Omental fat pad (tissue), 3 donors: ENCODE measurements at regions not wholly inside any gene's neighbourhood (a gene's known extent, or its start where the extent isn't known, plus 50 kb on each side); places are given as distances from the start of the nearest gene placed in this dataset.

Source experiments
- ATAC-seq: fragments of 150-250 bp; one replicate; pipeline ENCODE4 v1.9.1; 2016; ENCODE audit warnings: mild to moderate bottlenecking, moderate library complexity; ENCODE audit not compliant: low FRiP score
- DNase-seq: peaks from one replicate; pipeline ENCODE4 v3.0.0-alpha.2; 2019; ENCODE audit warnings: low spot score
- TF ChIP-seq, protein P1 (sequence below), 3 donors: fragments of 450-650 bp; IDR thresholded peaks; one replicate each; pipeline ENCODE4 v1.5.1; 2016 to 2017; ENCODE audit warnings: antibody characterized with exemption in 3 of 3, mild to moderate bottlenecking in 3 of 3, moderate library complexity in 2 of 3

DNA sequence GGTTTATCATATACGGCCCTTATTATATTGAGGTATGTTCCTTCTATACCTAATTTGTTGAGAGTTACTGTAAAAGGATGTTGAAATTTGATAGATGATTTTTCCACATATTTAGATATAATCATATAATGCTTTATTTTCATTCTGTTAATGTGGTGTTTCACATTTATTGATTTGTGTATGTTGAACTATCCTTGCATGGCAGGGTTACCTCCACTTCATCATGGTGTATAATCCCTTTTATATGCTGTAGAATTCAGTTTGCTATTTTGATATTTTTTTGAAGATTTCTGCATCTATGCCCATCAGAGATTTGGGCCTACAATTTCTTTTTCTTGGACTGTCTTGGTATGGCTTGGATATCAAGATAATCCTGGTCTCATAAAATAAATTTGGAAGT, 355.5 kb downstream of the EDEM1 start:
- ATAC-seq, result no peak
- DNase-seq, result no peak
- TF ChIP-seq, protein P1, sequence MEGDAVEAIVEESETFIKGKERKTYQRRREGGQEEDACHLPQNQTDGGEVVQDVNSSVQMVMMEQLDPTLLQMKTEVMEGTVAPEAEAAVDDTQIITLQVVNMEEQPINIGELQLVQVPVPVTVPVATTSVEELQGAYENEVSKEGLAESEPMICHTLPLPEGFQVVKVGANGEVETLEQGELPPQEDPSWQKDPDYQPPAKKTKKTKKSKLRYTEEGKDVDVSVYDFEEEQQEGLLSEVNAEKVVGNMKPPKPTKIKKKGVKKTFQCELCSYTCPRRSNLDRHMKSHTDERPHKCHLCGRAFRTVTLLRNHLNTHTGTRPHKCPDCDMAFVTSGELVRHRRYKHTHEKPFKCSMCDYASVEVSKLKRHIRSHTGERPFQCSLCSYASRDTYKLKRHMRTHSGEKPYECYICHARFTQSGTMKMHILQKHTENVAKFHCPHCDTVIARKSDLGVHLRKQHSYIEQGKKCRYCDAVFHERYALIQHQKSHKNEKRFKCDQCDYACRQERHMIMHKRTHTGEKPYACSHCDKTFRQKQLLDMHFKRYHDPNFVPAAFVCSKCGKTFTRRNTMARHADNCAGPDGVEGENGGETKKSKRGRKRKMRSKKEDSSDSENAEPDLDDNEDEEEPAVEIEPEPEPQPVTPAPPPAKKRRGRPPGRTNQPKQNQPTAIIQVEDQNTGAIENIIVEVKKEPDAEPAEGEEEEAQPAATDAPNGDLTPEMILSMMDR (IDR thresholded peaks at IDR 0.05), result no peak

DNA sequence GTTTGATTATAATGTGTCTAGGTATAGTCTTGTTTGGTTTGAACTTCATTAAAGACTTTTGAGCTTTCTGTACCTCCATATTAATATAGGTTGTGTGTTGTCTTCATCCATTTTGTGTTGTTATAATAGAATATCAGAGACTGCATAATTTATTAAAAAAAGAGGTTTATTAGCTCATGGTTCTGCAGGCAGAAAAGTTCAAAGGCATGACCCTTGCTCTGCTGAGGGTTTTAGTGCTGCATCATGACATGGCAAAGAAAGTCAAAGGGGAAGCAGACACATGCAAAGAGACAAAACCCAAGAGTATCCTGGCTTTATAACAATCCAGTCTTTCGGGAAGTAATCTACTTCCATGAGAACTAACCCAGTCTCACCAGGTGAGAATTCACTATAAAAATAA, 358.2 kb downstream of the EDEM1 start:
- DNase-seq (no peak), ATAC-seq (no peak)
- TF ChIP-seq, protein P1 (IDR thresholded peaks at IDR 0.05), result no peak

DNA sequence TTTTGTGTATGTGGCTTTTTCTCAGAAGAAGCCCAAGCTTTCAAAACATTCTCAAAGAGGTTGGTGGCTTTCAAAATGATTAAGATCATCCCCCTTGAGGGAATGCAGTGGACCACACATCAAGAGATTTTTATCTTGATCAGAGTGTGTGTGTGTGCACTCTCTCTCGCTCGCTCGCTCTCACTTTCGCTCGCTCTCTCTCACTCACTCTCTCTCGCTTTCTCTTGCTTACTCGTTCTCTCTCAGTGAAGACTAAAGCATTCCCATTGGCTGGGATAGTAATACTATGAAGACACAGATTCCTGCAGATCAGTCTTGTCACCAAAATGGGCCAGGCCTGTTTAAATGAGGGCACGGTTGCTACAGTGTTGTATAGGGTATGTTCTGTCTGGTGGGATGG, 365.7 kb downstream of the EDEM1 start:
- TF ChIP-seq, protein P1 (IDR thresholded peaks at IDR 0.05), result no peak
- DNase-seq, result no peak
- ATAC-seq, result no peak

DNA sequence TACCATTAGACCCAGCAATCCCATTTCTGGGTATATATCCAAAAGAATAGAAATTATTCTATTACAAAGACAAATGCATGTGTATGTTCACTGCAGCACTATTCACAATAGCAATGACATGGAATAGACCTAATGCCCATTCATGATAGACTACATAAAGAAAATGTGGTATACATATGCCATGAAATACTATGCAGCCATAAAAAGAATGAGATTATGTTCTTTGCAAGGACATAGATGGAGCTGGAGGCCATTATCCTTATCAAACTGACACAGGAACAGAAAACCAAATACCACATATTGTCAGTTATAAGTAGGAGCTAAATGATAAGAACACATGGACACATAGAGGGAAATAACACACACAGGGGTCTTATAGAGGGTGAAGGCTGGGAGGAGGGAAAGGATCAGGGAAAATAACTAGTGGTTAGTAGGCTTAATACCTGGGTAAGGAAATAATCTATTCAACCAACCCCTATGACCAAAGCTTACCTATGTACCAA, 366.8 kb downstream of the EDEM1 start:
- ATAC-seq, result no peak
- TF ChIP-seq, protein P1 (IDR thresholded peaks at IDR 0.05), result no peak

DNA sequence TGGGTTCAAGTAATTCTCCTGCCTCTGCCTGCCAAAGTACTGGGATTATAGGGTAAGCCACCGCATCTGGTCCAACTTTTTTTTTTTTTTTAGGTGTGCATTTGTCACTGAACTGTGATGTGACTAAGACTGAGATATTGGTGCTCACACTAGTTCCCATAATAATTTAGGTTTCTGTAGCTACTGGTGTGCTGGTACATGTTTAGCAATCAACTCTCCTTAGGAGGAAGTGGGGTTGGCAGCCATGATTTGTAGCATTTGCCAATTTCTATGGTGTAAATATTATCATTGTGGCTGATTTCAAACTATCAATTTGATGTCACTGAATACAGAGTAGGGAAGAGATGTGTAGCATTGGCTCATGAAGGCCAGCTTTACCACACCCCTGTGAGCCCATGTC, 372.7 kb downstream of the EDEM1 start:
- TF ChIP-seq, protein P1 (IDR thresholded peaks at IDR 0.05), result no peak
- ATAC-seq (no peak), DNase-seq (no peak)

More for the DNA sequence above, 366.8 kb downstream of the EDEM1 start:
- DNase-seq, result no peak

DNA sequence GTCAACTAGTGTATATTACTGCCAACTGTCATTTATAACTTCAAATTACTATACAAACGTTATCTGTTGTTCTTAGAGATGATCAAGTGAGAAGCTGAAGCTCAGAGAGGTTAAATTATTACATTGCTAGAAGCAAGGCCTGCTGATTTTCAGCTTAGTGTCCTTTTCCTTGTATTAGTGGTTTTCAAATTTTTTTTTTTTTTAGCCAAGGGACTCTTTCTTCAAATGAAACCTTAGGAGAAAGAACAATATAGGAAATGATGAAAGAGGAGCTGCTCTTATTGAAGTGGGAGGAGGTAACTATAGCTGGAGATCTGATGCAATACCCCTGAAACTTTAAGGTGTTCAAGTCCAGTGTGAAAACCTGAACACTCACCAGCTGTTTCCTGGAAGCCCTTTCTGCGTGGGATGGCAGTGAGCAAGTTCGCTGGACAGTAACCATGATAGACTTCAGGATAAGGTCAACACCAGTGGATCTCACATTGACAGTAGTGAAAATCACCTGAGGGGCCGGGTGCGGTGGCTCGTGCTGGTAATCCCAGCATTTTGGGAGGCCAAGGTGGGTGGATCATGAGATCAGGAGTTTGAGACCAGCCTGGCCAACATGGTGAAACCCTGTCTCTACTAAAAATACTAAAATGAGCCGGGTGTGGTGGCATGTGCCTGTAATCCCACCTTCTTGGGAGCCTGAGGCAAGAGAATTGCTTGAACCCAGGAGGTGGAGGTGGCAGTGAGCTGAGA, 376.2 kb downstream of the EDEM1 start:
- TF ChIP-seq, protein P1 (IDR thresholded peaks at IDR 0.05), result no peak
- DNase-seq (no peak), ATAC-seq (no peak)

DNA sequence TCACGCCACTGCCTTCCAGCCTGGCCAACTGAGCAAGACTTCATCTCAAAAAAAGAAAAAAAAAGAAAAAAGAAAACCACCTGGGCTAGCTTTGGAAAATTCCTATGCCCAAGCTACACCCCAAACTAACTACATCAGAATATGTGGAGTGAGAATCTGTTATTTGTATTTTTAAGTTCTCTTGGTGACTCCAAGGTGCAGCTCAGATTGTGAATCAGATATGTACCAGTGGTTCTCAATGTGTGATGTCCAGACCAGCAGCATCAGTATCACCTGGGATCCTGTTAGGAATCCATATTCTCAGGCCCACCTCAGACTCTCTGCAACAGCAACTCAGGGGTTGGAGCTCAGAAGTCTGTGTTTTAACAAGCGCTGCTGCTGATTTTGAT, 376.8 kb downstream of the EDEM1 start:
- TF ChIP-seq, protein P1 (IDR thresholded peaks at IDR 0.05), result no peak
- ATAC-seq (no peak), DNase-seq (no peak)
